NCI-H510A (cell line): ENCODE measurements at regions not wholly inside any gene's neighbourhood (a gene's known extent, or its start where the extent isn't known, plus 50 kb on each side); places are given as distances from the start of the nearest gene placed in this dataset.
"Not testable (repeated sequence)": the region's sequence is repeated elsewhere in the genome, so short reads cannot be mapped to it uniquely, and the experiment has no call there.

Experiments
- DNase-seq: peaks from one replicate; lab custom pipeline; 2025; lab: John Stamatoyannopoulos, UW

- DNase-seq = no peak
Observed at GRCh38 chr10:52368725-52369124, 54.6 kb downstream of the DKK1 start.

GRCh38 chr10:52374207-52374606 is 60.1 kb downstream of the DKK1 start:
- not testable (repeated sequence) for DNase-seq

DNA sequence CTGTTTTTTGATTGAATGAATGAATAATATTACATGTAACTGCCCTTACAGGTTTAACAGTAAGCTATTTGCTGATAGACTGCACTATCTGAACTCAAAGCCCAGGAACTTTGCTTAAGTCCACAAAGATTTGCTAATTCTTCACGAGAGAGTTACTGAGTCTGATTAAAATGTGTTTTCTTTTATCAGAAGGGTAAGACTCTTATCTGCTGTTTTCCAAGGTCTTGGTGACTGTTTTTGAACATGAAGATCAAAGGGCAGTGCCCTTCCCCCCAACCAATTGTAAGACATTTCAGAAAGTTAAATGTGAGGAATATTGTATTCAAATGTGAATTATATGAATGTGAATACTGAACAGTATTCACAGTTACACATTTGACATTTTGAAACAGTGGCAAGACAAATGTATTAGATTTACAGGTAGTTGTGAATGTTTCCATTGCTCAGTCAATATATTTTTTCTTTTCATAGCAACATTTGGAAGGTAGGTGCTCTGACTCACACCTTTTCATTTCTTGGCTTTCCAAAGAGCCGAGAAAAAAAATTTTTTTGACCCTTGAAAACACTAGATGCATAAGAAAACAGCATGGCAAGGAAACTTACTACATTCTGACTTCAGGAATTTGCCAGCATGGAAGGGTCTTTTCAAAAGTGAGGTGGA is 62.7 kb downstream of the DKK1 start:
- DNase-seq = no peak

GRCh38 chr10:52378124-52378523 is 64.0 kb downstream of the DKK1 start:
- DNase-seq = no peak

- DNase-seq = no peak
Observed at GRCh38 chr10:52379287-52379686, 65.2 kb downstream of the DKK1 start.

- DNase-seq = no peak
Observed at GRCh38 chr10:52383088-52383487, 69.0 kb downstream of the DKK1 start.

DNA sequence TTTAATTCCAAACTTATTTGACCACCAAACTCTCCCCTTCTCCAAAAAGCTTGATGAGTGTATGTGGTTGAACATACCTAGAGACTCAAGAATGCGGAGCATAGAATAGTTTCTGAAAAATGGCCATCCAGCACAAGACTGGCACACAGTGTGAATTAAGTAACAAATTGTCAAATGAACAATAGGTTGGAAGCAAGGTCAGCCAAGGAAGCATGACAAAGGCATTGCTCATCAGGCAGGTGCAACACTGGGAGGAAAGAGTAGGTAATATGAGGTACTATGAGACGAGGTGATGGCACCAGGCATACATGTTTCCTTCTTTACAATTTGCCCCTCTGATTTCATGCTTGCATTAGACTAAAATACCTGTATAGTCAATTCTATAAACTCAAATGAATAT is 73.7 kb downstream of the DKK1 start:
- DNase-seq = no peak

DNA sequence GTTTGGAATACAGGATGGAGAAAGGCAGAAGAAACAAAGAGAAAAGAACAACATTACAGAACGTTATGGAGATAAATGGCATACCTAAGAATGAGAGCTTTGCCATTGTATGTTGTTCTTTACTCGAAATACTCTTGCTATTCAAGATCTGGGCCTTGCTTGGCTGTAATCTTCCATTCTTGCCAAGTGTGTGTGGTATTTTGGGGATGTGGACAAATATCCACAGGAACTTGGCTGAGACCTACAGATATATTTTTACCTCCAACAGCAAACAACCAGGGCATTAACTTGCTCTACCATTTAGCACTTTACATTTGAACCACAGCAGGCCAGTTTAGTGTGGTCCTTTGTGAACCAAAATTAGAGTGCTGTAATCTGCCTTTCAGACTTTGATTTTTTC is 76.3 kb downstream of the DKK1 start:
- DNase-seq = no peak

GRCh38 chr10:52391927-52392602 is 78.0 kb downstream of the DKK1 start:
- no peak for DNase-seq

DNA sequence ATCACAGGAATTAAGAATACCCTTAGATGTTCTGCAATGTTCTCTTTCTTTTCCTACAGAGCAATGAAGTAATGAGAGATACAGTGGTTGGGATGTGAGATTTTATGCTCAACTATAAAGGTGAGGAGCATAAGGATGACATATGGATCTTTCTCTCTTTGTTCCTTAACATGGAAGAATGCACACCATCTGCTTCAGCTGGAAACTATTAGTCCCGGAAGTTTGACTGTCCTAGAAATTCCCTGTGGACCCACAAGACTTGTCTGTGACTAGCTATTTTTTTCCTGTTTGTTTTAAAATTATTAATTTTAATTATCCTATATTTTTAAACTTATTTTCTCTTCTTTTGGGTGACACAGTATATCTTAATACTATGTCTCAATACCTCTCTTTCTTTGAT is 80.2 kb downstream of the DKK1 start:
- no peak for DNase-seq

GRCh38 chr10:52400562-52400961 is 86.5 kb downstream of the DKK1 start:
- DNase-seq = no peak

- DNase-seq = not testable (repeated sequence)
Observed at GRCh38 chr10:52403801-52404200, 89.7 kb downstream of the DKK1 start.

DNA sequence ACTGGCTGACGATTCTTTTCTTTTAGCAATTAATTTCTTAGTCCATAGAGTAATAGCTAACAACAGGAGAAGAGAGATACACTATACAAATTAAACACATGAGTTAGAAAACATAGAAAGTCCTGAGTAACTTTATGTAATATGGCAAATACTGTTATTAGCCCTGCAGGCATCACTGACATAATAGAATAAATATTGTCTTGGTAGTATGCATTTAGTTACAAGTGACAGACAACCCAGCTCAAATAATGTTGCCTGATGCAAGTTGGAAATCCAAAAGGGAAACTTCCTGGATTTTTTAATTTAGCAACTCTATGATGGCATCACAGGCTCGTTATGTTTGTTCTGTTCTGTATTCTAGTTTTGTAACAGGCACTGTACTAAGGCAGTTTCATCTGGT is 95.1 kb downstream of the DKK1 start:
- no peak for DNase-seq

DNA sequence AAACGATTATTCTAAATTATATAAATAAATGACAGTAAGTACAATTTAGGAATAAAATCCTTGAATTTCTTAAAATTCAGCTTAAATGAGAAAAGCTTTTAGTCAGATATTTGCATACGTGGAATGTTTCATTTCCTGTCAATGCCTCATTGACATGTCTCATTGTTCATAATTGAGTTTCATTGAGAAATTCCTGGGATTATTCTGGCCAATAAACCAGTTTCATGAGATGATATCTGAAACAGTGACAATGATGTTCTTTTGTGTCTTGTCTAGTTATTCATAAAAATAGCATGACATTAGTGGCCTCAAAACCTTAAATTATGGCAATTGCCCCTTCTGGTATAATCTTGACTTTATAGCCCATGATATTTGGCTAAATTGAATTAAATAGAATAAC is 95.8 kb downstream of the DKK1 start:
- DNase-seq = no peak

- no peak for DNase-seq
Observed at GRCh38 chr10:52410916-52411315, 96.8 kb downstream of the DKK1 start.

DNA sequence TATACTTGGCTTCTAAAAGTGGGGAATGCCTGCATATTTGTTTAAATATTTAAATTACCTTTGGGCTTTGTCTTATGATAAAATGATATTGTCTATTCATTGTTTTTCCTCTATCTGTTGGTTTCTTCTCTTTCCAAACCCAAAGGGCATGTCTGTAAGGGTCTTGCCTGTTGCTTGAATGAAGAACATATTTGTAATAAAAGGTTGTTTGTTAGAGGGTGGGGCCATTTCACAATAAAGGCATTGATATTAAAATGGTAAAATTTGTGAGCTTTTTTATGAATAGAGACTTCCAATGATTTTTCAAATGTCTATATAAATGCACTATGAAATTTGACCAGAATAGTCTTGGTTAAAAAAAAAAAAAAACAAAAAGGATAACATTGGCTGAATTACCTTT is 105.2 kb downstream of the DKK1 start:
- no peak for DNase-seq

DNA sequence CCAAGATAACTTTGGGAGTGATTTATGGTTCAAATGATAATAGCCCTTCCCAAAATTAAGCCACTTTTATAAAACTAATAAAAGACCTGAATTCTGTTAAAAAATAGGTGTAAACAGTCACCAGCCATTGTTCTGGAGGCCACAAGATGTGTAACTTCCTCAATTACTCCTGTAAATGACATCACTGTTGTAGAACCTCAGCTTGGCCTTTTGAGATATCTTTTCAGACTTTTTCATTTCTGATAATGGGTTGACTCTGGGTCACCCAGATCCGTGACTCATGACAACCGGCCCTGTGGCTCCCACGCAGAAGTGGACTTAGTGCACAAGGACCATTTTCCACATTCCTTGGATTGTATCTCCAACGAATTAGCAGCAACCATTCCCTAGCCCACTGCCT is 106.6 kb downstream of the DKK1 start:
- no peak for DNase-seq

- DNase-seq = no peak
Observed at GRCh38 chr10:52423369-52423768, 109.3 kb downstream of the DKK1 start.

DNA sequence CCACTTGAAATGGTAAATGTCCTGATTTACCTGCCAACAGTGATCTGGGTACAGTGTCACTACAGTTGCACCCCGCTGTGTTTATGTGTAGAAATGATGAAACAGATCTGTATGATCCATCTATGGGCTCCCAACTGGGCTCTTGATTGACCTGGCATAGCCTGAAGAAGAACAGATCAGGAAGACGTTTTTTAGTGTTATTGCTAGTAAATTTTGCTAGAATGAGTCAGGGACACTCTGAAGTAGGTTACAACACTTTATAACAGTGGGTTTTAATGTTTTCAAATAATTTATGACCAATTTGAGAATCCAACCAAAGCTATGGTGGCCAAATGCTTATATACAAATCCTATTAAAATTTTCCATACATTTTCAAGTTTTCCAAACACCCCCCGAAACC is 110.3 kb downstream of the DKK1 start:
- no peak for DNase-seq

- no peak for DNase-seq
Observed at GRCh38 chr10:52434734-52435133, 120.7 kb downstream of the DKK1 start.

DNA sequence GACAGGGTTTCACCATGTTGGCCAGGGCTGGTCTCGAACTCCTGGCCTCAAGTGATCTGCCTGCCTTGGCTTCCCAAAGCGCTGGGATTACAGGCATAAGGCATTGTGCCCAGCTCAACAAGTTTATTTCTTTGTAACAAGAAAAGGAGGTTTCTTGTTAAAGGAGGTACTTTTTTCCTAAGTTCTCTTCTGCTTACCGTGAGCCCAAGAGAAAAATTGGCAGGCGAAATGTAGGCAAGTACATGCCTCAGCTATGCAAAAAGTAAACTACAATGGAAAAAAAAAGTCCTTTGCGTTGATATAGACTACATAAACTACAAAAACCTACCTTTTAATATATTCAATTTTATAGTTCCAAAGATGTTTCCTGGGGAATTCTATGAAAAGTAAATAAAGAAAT is 122.6 kb downstream of the DKK1 start:
- no peak for DNase-seq

DNA sequence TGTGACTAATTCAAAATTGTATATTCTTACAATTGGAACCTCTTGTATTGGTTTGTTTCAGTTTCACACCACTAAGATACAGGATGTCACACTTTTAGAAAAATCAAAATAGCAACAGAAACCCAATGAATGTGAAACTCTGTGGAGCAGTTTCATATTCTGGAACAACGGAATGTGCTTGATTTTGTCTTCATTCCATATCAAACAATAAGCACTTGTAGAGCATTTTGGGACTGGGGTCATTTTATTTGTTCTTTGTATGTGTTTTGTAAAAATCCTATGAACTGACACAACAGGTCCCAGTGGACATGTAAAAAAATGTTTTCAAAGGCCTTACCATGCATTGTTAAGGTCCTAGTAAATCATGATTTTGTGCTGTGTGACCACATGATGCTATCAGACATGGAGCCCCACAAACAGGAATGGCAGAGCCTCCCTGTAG is 123.1 kb downstream of the DKK1 start:
- DNase-seq = no peak

GRCh38 chr10:52438119-52438518 is 124.0 kb downstream of the DKK1 start:
- DNase-seq = no peak
